ENCODE measurements at regions not wholly inside any gene's neighbourhood (a gene's known extent, or its start where the extent isn't known, plus 50 kb on each side); places are given as distances from the start of the nearest gene placed in this dataset.

GRCh38 chr13:68927387-68928026, 1180.1 kb upstream of the ATXN8OS start:
- CTCF ChIA-PET, result interaction anchor here (0.6 to 3.3 kb wide), 14 partner anchors 8 to 1123 kb away, joined by 3 to 21 read pairs (median 3); no protein-coding TSS in a partner anchor
- Histone ChIP-seq H4K20me1 (ENCODE audit: insufficient read depth) (no peaks in the 10 kb centered on the region), H2AFZ (ENCODE audit: low read depth) (no peak overlapping the region), H3K4me2 (no peak overlapping the region), H3K4me3 (ENCODE audit: low read depth in 2 of 2, low read length in 1 of 2) (no peak overlapping the region; a peak in 1 of 4 replicates), H3K9ac (no peak overlapping the region), H3K27ac (ENCODE audit: low read depth in 2 of 2, low read length in 1 of 2) (no peak overlapping the region), H3F3A (replicated peaks; ENCODE audit: insufficient read depth) (no peaks in the 10 kb centered on the region), H3K27me3 (ENCODE audit: insufficient read depth) (no peaks in the 10 kb centered on the region), H3K4me1 (ENCODE audit: control insufficient read depth in 1 of 2, insufficient read depth in 2 of 2, low read depth in 1 of 2, low read length in 1 of 2) (no peaks in the 10 kb centered on the region), H3K36me3 (replicated peaks in 1 of 2; ENCODE audit: control insufficient read depth in 1 of 2, insufficient read depth in 2 of 2, low read length in 1 of 2) (no peaks in the 10 kb centered on the region), H3K79me2 (ENCODE audit: insufficient read depth) (no peaks in the 10 kb centered on the region), H3K9me3 (no peaks in the 10 kb centered on the region), H3K9me2 (no peaks in the 10 kb centered on the region)
- POLR2A ChIA-PET, result interaction anchor here (0.6 kb wide), 1 partner anchor 1216 kb away, joined by 3 read pairs; no protein-coding TSS in a partner anchor
- no peak for TF ChIP-seq EP300 (IDR thresholded peaks at IDR 0.05; ENCODE audit: borderline replicate concordance in 1 of 2, low read depth in 1 of 2, low read length in 1 of 2)
- no peak for TF ChIP-seq YY1 (IDR thresholded peaks at IDR 0.05; ENCODE audit: low read depth)
- no peak for TF ChIP-seq TCF12 (IDR thresholded peaks at IDR 0.05)
- TF ChIP-seq ELF1 (IDR thresholded peaks at IDR 0.05), result no peak
- TF ChIP-seq FOXJ3 (CRISPR knock-in tag; IDR thresholded peaks at IDR 0.05), result no peak
- TF ChIP-seq SMC3 (IDR thresholded peaks at IDR 0.05; ENCODE audit: low read depth, low read length), result peak; percentile 74
- peak; percentile 89 for TF ChIP-seq RAD21 (IDR thresholded peaks at IDR 0.05; ENCODE audit: low read length)
- TF ChIP-seq, protein P1, sequence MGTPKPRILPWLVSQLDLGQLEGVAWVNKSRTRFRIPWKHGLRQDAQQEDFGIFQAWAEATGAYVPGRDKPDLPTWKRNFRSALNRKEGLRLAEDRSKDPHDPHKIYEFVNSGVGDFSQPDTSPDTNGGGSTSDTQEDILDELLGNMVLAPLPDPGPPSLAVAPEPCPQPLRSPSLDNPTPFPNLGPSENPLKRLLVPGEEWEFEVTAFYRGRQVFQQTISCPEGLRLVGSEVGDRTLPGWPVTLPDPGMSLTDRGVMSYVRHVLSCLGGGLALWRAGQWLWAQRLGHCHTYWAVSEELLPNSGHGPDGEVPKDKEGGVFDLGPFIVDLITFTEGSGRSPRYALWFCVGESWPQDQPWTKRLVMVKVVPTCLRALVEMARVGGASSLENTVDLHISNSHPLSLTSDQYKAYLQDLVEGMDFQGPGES (IDR thresholded peaks at IDR 0.05; ENCODE audit: low read depth, low read length), result no peak
- peak; percentile 81 for TF ChIP-seq CTCF (IDR thresholded peaks at IDR 0.05)
- TF ChIP-seq RXRA (IDR thresholded peaks at IDR 0.05; ENCODE audit: borderline replicate concordance, low read depth), result no peak
- 53% methylated on average over 2 of the region's 2 CpGs for WGBS (ENCODE audit: low lambda C conversion rate)
- DNase-seq, result peak; percentile 6

- Histone ChIP-seq H3K9ac (no peak overlapping the region), H3K9me3 (no peaks in the 10 kb centered on the region), H3K27me3 (ENCODE audit: insufficient read depth) (no peaks in the 10 kb centered on the region), H3K9me2 (no peaks in the 10 kb centered on the region), H3K4me1 (ENCODE audit: control insufficient read depth in 1 of 2, insufficient read depth in 2 of 2, low read depth in 1 of 2, low read length in 1 of 2) (no peaks in the 10 kb centered on the region), H3K4me3 (ENCODE audit: low read depth in 2 of 2, low read length in 1 of 2) (no peak overlapping the region), H3K27ac (ENCODE audit: low read depth in 2 of 2, low read length in 1 of 2) (no peak overlapping the region), H3K79me2 (ENCODE audit: insufficient read depth) (no peaks in the 10 kb centered on the region), H3K36me3 (replicated peaks in 1 of 2; ENCODE audit: control insufficient read depth in 1 of 2, insufficient read depth in 2 of 2, low read length in 1 of 2) (no peaks in the 10 kb centered on the region), H2AFZ (ENCODE audit: low read depth) (no peak overlapping the region), H3K4me2 (no peak overlapping the region), H3F3A (replicated peaks; ENCODE audit: insufficient read depth) (no peaks in the 10 kb centered on the region), H4K20me1 (ENCODE audit: insufficient read depth) (no peaks in the 10 kb centered on the region)
- ChIA-PET CTCF (no interaction called here), POLR2A (no interaction called here)
- TF ChIP-seq TEAD4 (IDR thresholded peaks at IDR 0.05; ENCODE audit: borderline replicate concordance, insufficient read depth), result no peak
- TF ChIP-seq, protein P2, sequence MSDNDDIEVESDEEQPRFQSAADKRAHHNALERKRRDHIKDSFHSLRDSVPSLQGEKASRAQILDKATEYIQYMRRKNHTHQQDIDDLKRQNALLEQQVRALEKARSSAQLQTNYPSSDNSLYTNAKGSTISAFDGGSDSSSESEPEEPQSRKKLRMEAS (IDR thresholded peaks at IDR 0.05; ENCODE audit: low read depth), result no peak
- TF ChIP-seq CTCF (IDR thresholded peaks at IDR 0.05), result no peak
- DNase-seq, result no peak
These were observed 1183.6 kb upstream of the ATXN8OS start for GRCh38 chr13:68923995-68924394.

Measured in SK-N-SH (cell line).